ENCODE measurements at regions not wholly inside any gene's neighbourhood (a gene's known extent, or its start where the extent isn't known, plus 50 kb on each side); places are given as distances from the start of the nearest gene placed in this dataset.

DNA sequence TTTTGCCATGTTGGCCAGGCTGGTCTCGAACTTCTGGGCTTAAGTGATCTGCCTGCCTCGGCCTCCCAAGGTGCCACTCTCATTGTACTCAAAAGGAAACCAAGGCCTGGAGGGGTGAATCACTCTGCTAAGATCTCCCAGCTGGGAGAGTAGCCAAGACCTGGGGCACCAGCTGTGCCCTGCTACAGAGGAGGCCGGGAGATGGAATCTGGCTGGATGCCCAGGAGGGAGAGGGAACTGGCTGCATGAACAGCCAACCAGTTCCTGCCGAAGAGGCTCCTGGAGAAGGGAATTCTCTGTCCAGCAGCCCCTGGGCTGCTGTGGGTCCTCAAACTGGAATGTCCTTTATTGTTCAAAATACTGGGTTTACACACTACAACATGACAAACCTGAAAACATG lies 238.7 kb upstream of the CIBAR2 start:
- TF ChIP-seq CTCF (IDR thresholded peaks at IDR 0.05) = no peak
- peak; percentile 43 to 73 for TF ChIP-seq POLR2AphosphoS5 (IDR thresholded peaks at IDR 0.05; ENCODE audit: insufficient read depth in 1 of 2, low read depth in 1 of 2)

All from vagina (tissue), 2 donors.